ENCODE measurements at regions not wholly inside any gene's neighbourhood (a gene's known extent, or its start where the extent isn't known, plus 50 kb on each side); places are given as distances from the start of the nearest gene placed in this dataset.

GRCh38 chr14:42222924-42223471 is 616.3 kb downstream of the LRFN5 start:
- DNase-seq (ENCODE audit: low spot score): no peak
- Mint-ChIP-seq H3K36me3 (ENCODE audit: low read depth) (no peaks in the 10 kb centered on the region), H3K27me3 (ENCODE audit: insufficient read depth) (no peaks in the 10 kb centered on the region), H3K4me3 (no peak overlapping the region), H3K4me1 (ENCODE audit: low read depth) (no peaks in the 10 kb centered on the region), H3K9me3 (peaks cover 17% of the 10 kb centered on the region), H3K27ac (no peak overlapping the region)
- intact Hi-C loops (cut with micrococcal nuclease): no loop called here

- intact Hi-C loops (cut with micrococcal nuclease): no loop called here
- H3K27me3 Mint-ChIP-seq (ENCODE audit: insufficient read depth): peaks cover 2% of the 10 kb centered on the region
- H3K27ac Mint-ChIP-seq: no peak overlapping the region
- peaks cover 1% of the 10 kb centered on the region for H3K9me3 Mint-ChIP-seq
- H3K4me3 Mint-ChIP-seq: no peak overlapping the region
- no peaks in the 10 kb centered on the region for H3K4me1 Mint-ChIP-seq (ENCODE audit: low read depth)
- H3K36me3 Mint-ChIP-seq (ENCODE audit: low read depth): no peaks in the 10 kb centered on the region
- no peak for DNase-seq (ENCODE audit: low spot score)
Observed at GRCh38 chr14:42214981-42215491, 608.4 kb downstream of the LRFN5 start.

DNA sequence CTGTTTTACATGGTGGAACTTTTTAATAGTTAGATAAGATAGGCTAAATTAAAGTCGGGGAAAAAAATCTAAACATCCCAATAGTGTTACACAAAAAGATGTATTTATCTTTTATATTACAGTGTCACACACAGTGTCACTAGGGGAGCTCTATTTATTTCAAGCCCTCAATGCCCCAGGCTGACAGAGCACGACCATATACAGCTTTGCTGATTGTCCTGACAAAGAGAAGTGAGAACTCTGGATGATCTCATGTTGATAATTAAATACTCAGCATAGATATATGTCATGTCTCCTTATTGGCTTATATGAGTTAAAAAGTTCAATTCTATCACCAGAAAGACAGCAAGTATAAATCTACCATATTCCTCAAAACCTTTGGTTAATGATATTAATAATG is 594.3 kb downstream of the LRFN5 start:
- H3K4me1 Mint-ChIP-seq (ENCODE audit: low read depth): no peaks in the 10 kb centered on the region
- H3K4me3 Mint-ChIP-seq: no peak overlapping the region
- peaks cover 4% of the 10 kb centered on the region for H3K9me3 Mint-ChIP-seq
- intact Hi-C loops (cut with micrococcal nuclease): no loop called here
- H3K27ac Mint-ChIP-seq: no peak overlapping the region
- no peak for DNase-seq (ENCODE audit: low spot score)
- H3K27me3 Mint-ChIP-seq (ENCODE audit: insufficient read depth): no peaks in the 10 kb centered on the region
- no peaks in the 10 kb centered on the region for H3K36me3 Mint-ChIP-seq (ENCODE audit: low read depth)

DNA sequence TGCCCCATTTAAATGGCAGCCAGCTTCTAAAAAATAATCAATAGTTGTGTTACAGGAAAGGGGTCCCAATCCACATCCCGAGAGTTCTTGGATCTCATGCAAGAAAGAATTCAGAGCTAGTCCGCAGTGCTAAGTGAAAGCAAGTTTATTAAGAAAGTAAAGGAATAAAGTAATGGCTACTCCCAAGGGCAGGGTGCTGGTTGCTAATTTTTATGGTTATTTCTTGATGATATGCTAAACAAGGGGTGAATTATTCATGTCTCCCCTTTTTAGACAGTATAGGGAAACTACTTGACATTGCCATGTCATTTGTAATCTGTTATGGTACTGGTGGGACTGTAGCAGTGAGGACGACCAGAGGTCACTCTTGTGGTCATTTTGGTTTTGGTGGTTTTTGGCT is 591.3 kb downstream of the LRFN5 start:
- intact Hi-C loops (cut with micrococcal nuclease): no loop called here
- Mint-ChIP-seq H3K27ac (no peak overlapping the region), H3K36me3 (ENCODE audit: low read depth) (no peaks in the 10 kb centered on the region), H3K27me3 (ENCODE audit: insufficient read depth) (no peaks in the 10 kb centered on the region), H3K9me3 (peaks cover under 1% of the 10 kb centered on the region), H3K4me3 (no peak overlapping the region), H3K4me1 (ENCODE audit: low read depth) (no peaks in the 10 kb centered on the region)
- DNase-seq (ENCODE audit: low spot score): no peak

DNA sequence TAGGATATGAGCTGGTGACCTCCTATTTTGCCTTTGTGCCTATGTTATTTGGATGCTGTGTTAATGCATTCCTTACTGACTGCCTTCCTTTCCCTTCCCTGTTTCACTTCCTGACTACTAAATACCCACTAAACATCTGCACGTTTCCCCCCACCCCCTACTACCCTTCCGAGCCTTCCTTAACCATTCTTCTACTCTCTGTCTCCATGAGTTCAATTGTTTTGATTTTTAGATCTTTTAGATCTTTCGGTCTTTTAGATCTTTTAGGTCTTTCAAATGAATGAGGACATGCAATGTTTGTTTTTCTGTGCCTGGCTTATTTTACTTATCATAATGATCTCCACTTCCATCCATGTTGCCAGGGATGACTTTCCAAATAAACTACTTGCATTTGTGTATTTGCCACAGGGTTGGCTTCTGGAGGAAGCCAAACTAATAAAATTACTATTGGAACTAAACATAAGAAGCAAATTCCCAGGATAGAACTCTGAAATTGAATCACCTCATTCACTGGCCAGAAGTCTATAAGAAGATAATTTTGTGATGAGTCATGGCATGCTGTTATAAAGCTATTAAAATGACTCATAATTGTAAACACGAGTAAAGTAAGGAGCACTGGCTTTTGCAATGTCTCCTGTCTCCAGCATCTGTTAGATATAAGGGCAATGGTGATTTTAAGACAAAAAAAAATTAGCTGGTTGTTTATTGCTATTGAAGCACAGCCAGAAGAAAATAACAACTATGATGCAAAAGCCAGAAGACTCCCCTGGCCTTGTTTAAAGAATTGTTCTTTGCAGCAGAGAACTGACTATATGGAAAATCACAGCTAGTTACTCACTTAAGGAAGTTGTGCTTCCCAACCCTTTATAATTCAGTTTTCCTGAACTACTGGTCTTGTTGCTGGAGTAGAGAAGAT is 586.3 kb downstream of the LRFN5 start:
- intact Hi-C loops (cut with micrococcal nuclease): no loop called here
- no peaks in the 10 kb centered on the region for H3K4me1 Mint-ChIP-seq (ENCODE audit: low read depth)
- no peak overlapping the region for H3K27ac Mint-ChIP-seq
- no peaks in the 10 kb centered on the region for H3K27me3 Mint-ChIP-seq (ENCODE audit: insufficient read depth)
- peaks cover 20% of the 10 kb centered on the region for H3K9me3 Mint-ChIP-seq
- no peaks in the 10 kb centered on the region for H3K36me3 Mint-ChIP-seq (ENCODE audit: low read depth)
- no peak for DNase-seq (ENCODE audit: low spot score)
- H3K4me3 Mint-ChIP-seq: no peak overlapping the region

GRCh38 chr14:42190744-42191143 is 584.1 kb downstream of the LRFN5 start:
- no peak overlapping the region for H3K27ac Mint-ChIP-seq
- DNase-seq (ENCODE audit: low spot score): no peak
- H3K27me3 Mint-ChIP-seq (ENCODE audit: insufficient read depth): no peaks in the 10 kb centered on the region
- intact Hi-C loops (cut with micrococcal nuclease): no loop called here
- no peaks in the 10 kb centered on the region for H3K36me3 Mint-ChIP-seq (ENCODE audit: low read depth)
- H3K9me3 Mint-ChIP-seq: peaks cover 20% of the 10 kb centered on the region
- H3K4me3 Mint-ChIP-seq: no peak overlapping the region
- H3K4me1 Mint-ChIP-seq (ENCODE audit: low read depth): no peaks in the 10 kb centered on the region

GRCh38 chr14:42187846-42188245 is 581.2 kb downstream of the LRFN5 start:
- H3K36me3 Mint-ChIP-seq (ENCODE audit: low read depth): no peaks in the 10 kb centered on the region
- H3K9me3 Mint-ChIP-seq: peaks cover 17% of the 10 kb centered on the region
- H3K27ac Mint-ChIP-seq: no peak overlapping the region
- H3K4me1 Mint-ChIP-seq (ENCODE audit: low read depth): no peaks in the 10 kb centered on the region
- intact Hi-C loops (cut with micrococcal nuclease): no loop called here
- no peak for DNase-seq (ENCODE audit: low spot score)
- H3K27me3 Mint-ChIP-seq (ENCODE audit: insufficient read depth): no peaks in the 10 kb centered on the region
- no peak overlapping the region for H3K4me3 Mint-ChIP-seq

DNA sequence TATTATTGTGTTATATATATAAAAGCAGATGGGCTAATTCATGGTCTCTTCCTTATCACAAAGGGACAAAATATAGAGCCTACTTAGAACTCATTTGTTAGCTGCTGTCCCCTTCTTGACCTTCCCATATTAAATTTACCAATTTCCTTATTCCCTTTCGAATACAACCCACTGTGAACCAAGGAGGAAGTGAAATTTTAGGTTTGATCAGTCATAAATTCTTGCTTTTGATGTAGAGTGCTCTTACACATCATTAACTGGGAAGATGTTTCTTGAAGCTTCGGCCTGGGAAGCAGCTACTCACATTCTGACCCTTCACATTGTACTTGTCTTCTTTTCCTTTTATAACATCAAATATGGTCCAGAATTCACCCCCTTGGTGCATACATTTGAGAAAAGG is 579.0 kb downstream of the LRFN5 start:
- H3K4me1 Mint-ChIP-seq (ENCODE audit: low read depth): no peaks in the 10 kb centered on the region

GRCh38 chr14:42174357-42174756 is 567.7 kb downstream of the LRFN5 start:
- no peak overlapping the region for H3K4me3 Mint-ChIP-seq
- H3K9me3 Mint-ChIP-seq: peaks cover 9% of the 10 kb centered on the region
- no peaks in the 10 kb centered on the region for H3K27me3 Mint-ChIP-seq (ENCODE audit: insufficient read depth)
- intact Hi-C loops (cut with micrococcal nuclease): no loop called here
- no peaks in the 10 kb centered on the region for H3K36me3 Mint-ChIP-seq (ENCODE audit: low read depth)
- no peaks in the 10 kb centered on the region for H3K4me1 Mint-ChIP-seq (ENCODE audit: low read depth)
- no peak for DNase-seq (ENCODE audit: low spot score)
- H3K27ac Mint-ChIP-seq: no peak overlapping the region

More for the DNA sequence above, 579.0 kb downstream of the LRFN5 start:
- intact Hi-C loops (cut with micrococcal nuclease): no loop called here
- no peak overlapping the region for H3K27ac Mint-ChIP-seq
- H3K4me3 Mint-ChIP-seq: no peak overlapping the region
- peaks cover 12% of the 10 kb centered on the region for H3K9me3 Mint-ChIP-seq
- DNase-seq (ENCODE audit: low spot score): no peak
- no peaks in the 10 kb centered on the region for H3K36me3 Mint-ChIP-seq (ENCODE audit: low read depth)
- no peaks in the 10 kb centered on the region for H3K27me3 Mint-ChIP-seq (ENCODE audit: insufficient read depth)

GRCh38 chr14:42173206-42173605 is 566.5 kb downstream of the LRFN5 start:
- Mint-ChIP-seq H3K4me3 (no peak overlapping the region), H3K9me3 (peaks cover 13% of the 10 kb centered on the region), H3K4me1 (ENCODE audit: low read depth) (no peaks in the 10 kb centered on the region), H3K27me3 (ENCODE audit: insufficient read depth) (no peaks in the 10 kb centered on the region), H3K36me3 (ENCODE audit: low read depth) (no peaks in the 10 kb centered on the region), H3K27ac (no peak overlapping the region)
- intact Hi-C loops (cut with micrococcal nuclease): no loop called here
- no peak for DNase-seq (ENCODE audit: low spot score)

DNA sequence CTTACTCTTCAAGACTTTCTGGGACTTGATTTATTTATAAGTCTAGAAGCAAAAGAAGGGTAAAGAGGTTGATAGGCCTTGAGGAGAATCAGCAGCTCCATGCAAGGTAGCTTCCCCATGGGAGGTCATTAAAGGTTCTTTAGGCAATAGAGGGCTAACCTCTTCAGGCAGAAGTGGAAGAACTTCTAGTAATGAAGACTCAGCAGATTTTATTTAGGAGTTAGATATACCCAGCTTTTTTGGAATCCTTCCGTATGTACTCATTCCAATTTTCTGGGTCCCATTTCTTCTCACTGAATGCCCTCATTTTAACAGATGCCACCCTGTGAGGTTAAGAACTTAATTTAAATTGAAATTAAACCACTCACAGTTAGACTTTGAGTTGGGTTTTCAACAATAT is 565.6 kb downstream of the LRFN5 start:
- peaks cover 19% of the 10 kb centered on the region for H3K9me3 Mint-ChIP-seq
- DNase-seq (ENCODE audit: low spot score): no peak
- no peaks in the 10 kb centered on the region for H3K27me3 Mint-ChIP-seq (ENCODE audit: insufficient read depth)
- H3K4me3 Mint-ChIP-seq: no peak overlapping the region
- intact Hi-C loops (cut with micrococcal nuclease): no loop called here
- H3K27ac Mint-ChIP-seq: no peak overlapping the region
- no peaks in the 10 kb centered on the region for H3K4me1 Mint-ChIP-seq (ENCODE audit: low read depth)
- H3K36me3 Mint-ChIP-seq (ENCODE audit: low read depth): no peaks in the 10 kb centered on the region

DNA sequence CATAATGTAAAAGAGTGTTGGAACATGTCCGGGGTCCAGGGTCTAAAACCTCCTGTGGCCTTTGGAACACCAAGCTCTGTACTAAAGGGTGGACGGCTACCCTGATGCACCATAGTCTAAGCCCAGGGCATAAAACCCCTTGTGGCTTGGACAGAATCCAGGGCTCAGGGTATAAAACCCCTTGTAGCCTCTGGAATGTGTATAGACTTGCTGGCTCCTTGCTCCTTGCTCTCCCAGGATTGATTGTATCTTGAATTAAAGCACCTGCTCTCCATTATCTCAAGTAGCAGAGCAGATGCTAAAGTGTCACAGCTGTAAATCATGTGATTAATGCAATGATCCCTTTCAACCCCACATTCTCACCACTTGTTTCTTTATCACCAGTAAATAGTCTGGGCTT is 556.5 kb downstream of the LRFN5 start:
- Mint-ChIP-seq H3K4me3 (no peak overlapping the region), H3K27ac (no peak overlapping the region), H3K36me3 (ENCODE audit: low read depth) (no peaks in the 10 kb centered on the region), H3K4me1 (ENCODE audit: low read depth) (no peaks in the 10 kb centered on the region), H3K9me3 (peaks cover 25% of the 10 kb centered on the region), H3K27me3 (ENCODE audit: insufficient read depth) (no peaks in the 10 kb centered on the region)
- intact Hi-C loops (cut with micrococcal nuclease): no loop called here
- DNase-seq (ENCODE audit: low spot score): no peak

- no peaks in the 10 kb centered on the region for H3K27me3 Mint-ChIP-seq (ENCODE audit: insufficient read depth)
- H3K4me3 Mint-ChIP-seq: no peak overlapping the region
- H3K36me3 Mint-ChIP-seq (ENCODE audit: low read depth): no peaks in the 10 kb centered on the region
- no peak overlapping the region for H3K27ac Mint-ChIP-seq
- intact Hi-C loops (cut with micrococcal nuclease): no loop called here
- peaks cover 13% of the 10 kb centered on the region for H3K9me3 Mint-ChIP-seq
- no peaks in the 10 kb centered on the region for H3K4me1 Mint-ChIP-seq (ENCODE audit: low read depth)
- DNase-seq (ENCODE audit: low spot score): no peak
Observed at GRCh38 chr14:42159138-42159537, 552.5 kb downstream of the LRFN5 start.
